HEK293T (cell line): ENCODE measurements at regions not wholly inside any gene's neighbourhood (a gene's known extent, or its start where the extent isn't known, plus 50 kb on each side); places are given as distances from the start of the nearest gene placed in this dataset.
"Not testable (repeated sequence)": the region's sequence is repeated elsewhere in the genome, so short reads cannot be mapped to it uniquely, and the experiment has no call there.

Experiments used
- CTCF ChIA-PET: fragments of 350-600 bp; formaldehyde crosslinking; extraction: SDS; loops from one replicate; lab custom pipeline; 2021; ENCODE audit warnings: antibody characterized with exemption, inconsistent platforms; lab: Yijun Ruan, JAX
- POLR2A ChIA-PET: fragments of 350-600 bp; formaldehyde crosslinking; extraction: SDS; loops from one replicate; lab custom pipeline; 2020; ENCODE audit warnings: antibody characterized with exemption, inconsistent platforms; lab: Yijun Ruan, JAX
- DNase-seq: peaks from one replicate; pipeline ENCODE4 v3.0.0; 2012; ENCODE audit warnings: mixed read lengths; ENCODE audit errors: extremely low spot score
- ARNT ChIP-seq: fragments of 450-650 bp; IDR thresholded peaks from 2 replicates; pipeline ENCODE4 v1.6.1; 2017; ENCODE audit warnings: mild to moderate bottlenecking
- BHLHE40 ChIP-seq: fragments of 450-650 bp; IDR thresholded peaks from 2 replicates; pipeline ENCODE4 v1.6.1; 2016; ENCODE audit warnings: mild to moderate bottlenecking, moderate library complexity, borderline replicate concordance
- CTBP1 ChIP-seq: fragments of 450-650 bp; IDR thresholded peaks from 2 replicates; pipeline ENCODE4 v1.6.1; 2016; ENCODE audit warnings: borderline replicate concordance
- ELF4 ChIP-seq: fragments of 450-650 bp; IDR thresholded peaks from 2 replicates; pipeline ENCODE4 v1.6.1; 2017; ENCODE audit warnings: antibody characterized with exemption
- FOXA1 ChIP-seq: fragments of 450-650 bp; IDR thresholded peaks from 2 replicates; pipeline ENCODE4 v1.6.1; 2016; ENCODE audit warnings: mild to moderate bottlenecking
- FOXK2 ChIP-seq: fragments of 450-650 bp; IDR thresholded peaks from 2 replicates; pipeline ENCODE4 v1.6.1; 2016; ENCODE audit warnings: mild to moderate bottlenecking
- FOXM1 ChIP-seq: fragments of 450-650 bp; IDR thresholded peaks from 2 replicates; pipeline ENCODE4 v1.6.1; 2017; ENCODE audit warnings: mild to moderate bottlenecking, borderline replicate concordance
- HDGF ChIP-seq: fragments of 450-650 bp; IDR thresholded peaks from 2 replicates; pipeline ENCODE4 v1.6.1; 2017; ENCODE audit warnings: antibody characterized with exemption, borderline replicate concordance
- L3MBTL2 ChIP-seq: fragments of 450-650 bp; conservative IDR thresholded peaks from 2 replicates; pipeline ENCODE4 v1.6.1; 2016; ENCODE audit warnings: mild to moderate bottlenecking
- LEF1 ChIP-seq: fragments of 450-650 bp; IDR thresholded peaks from 2 replicates; pipeline ENCODE4 v1.6.1; 2017; ENCODE audit warnings: mild to moderate bottlenecking, borderline replicate concordance
- NFRKB ChIP-seq: fragments of 450-650 bp; IDR thresholded peaks from 2 replicates; pipeline ENCODE4 v1.6.1; 2016; ENCODE audit warnings: mild to moderate bottlenecking, moderate library complexity
- SP1 ChIP-seq: fragments of 450-650 bp; IDR thresholded peaks from 2 replicates; pipeline ENCODE4 v1.6.1; 2017
- SUZ12 ChIP-seq: fragments of 450-650 bp; IDR thresholded peaks from 2 replicates; pipeline ENCODE4 v1.6.1; 2016; ENCODE audit warnings: mild to moderate bottlenecking
- TARDBP ChIP-seq: fragments of 450-650 bp; IDR thresholded peaks from 2 replicates; pipeline ENCODE4 v1.6.1; 2016
- ZNF384 ChIP-seq: fragments of 450-650 bp; IDR thresholded peaks from 2 replicates; pipeline ENCODE4 v1.6.1; 2016
- TF ChIP-seq, protein P1 (sequence below): fragments of 450-650 bp; IDR thresholded peaks from 2 replicates; pipeline ENCODE4 v1.6.1; 2016

DNA sequence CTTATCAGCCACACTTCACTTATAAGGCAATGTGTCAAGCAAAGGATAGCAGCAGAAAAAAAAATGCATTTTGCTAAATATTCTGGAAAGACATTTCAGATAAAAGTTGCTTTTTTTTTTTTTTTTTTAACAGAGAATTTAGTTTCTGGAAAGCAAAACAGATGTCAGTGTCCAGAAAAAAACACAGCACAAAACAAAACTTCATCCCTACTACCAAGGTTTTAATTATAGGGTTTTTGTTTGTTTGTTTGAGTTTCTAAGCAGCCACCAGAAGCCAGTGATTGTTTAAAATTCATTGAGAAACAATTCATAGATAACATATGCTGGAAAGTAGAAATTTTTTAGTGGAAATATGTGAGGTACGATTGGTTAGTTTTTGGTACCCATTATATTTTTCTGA lies 1202.7 kb downstream of the OTOL1 start:
- no peak for DNase-seq
- POLR2A ChIA-PET, result no interaction called here
- CTCF ChIA-PET, result no interaction called here
- TF ChIP-seq NFRKB (no peak), TARDBP (no peak), FOXA1 (no peak), SUZ12 (no peak), LEF1 (no peak), FOXM1 (no peak), ARNT (no peak), CTBP1 (no peak), SP1 (no peak), HDGF (no peak), FOXK2 (no peak), L3MBTL2 (no peak), BHLHE40 (no peak), ELF4 (no peak), ZNF384 (no peak)
- TF ChIP-seq, protein P1, sequence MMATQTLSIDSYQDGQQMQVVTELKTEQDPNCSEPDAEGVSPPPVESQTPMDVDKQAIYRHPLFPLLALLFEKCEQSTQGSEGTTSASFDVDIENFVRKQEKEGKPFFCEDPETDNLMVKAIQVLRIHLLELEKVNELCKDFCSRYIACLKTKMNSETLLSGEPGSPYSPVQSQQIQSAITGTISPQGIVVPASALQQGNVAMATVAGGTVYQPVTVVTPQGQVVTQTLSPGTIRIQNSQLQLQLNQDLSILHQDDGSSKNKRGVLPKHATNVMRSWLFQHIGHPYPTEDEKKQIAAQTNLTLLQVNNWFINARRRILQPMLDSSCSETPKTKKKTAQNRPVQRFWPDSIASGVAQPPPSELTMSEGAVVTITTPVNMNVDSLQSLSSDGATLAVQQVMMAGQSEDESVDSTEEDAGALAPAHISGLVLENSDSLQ, result no peak

DNA sequence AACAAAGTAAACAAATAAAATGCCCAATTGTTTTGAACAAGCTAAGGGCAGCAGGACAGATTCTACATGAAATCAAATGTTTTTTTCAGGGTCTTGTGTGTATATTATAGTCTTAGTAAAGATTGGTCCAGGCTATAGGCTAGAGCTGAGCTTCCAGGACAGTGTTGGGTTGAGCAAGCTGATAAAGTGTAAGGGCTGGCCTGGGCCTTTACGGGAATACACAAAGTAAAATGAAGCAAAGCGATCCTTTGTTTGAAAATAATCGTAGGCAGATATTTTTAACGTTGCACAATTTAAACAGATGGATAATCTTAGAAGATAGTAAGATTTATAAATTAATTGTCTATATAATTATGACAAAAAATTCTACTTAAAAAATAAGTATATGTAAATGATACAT lies 1204.6 kb downstream of the OTOL1 start:
- POLR2A ChIA-PET, result no interaction called here
- CTCF ChIA-PET, result no interaction called here
- TF ChIP-seq BHLHE40 (no peak), ARNT (no peak), SUZ12 (no peak), TARDBP (no peak), CTBP1 (no peak), FOXM1 (no peak), ELF4 (no peak), SP1 (no peak), LEF1 (no peak)
- TF ChIP-seq, protein P1, result no peak

DNA sequence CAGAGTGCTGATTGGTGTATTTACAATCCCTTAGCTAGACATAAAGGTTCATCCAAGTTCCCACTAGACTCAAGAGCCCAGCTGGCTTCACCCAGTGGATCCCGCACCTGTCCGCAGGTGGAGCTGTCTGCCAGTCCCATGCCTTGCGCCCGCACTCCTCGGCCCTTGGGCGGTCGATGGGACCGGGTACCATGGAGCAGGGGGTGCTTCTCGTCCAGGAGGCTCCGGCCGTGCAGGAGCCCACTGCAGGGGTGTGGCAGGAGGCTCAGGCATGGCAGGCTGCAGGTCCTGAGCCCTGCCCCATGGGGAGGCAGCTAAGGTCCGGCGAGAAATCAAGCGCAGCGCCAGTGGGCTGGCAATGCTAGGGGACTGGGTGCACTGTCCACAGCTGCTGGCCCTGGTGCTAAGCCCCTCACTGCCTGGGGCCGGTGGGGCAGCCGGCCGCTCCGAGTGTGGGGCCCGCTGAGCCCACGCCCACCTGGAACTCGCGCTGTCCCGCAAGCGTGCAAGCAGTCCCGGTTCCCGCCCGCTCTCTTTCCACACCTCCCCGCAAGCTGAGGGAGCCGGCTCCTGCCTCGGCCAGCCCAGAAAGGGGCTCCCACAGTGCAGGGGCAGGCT lies 1206.3 kb downstream of the OTOL1 start:
- CTCF ChIA-PET, result no interaction called here
- POLR2A ChIA-PET, result no interaction called here
- no peak for DNase-seq
- TF ChIP-seq HDGF (no peak), ZNF384 (no peak), FOXK2 (no peak), FOXM1 (no peak), ELF4 (no peak), ARNT (no peak), BHLHE40 (no peak), CTBP1 (no peak), NFRKB (no peak), LEF1 (no peak), SUZ12 (no peak), L3MBTL2 (no peak), FOXA1 (no peak), SP1 (no peak)
- TF ChIP-seq, protein P1, result no peak

More for the DNA sequence above, 1204.6 kb downstream of the OTOL1 start:
- DNase-seq, result no peak

DNA sequence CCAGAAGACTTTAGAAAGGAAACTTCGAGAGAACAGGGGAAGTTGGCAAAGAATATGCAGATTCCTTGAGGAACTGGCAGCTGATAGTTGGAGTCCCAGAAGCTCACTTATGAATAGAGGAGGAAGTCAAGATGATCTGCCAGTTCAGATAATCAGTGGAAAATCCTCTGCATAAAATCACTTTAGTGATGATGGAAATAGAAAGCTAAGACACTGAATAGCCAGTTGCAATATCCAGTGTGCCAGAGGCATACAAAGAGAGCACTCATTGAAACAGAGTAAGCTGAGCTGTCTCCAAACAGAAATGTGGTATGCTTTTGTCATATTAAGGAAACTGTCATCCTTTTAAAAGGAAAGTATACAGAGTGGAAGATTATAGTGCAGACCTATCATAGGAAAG lies 1207.6 kb downstream of the OTOL1 start:
- no peak for DNase-seq

DNA sequence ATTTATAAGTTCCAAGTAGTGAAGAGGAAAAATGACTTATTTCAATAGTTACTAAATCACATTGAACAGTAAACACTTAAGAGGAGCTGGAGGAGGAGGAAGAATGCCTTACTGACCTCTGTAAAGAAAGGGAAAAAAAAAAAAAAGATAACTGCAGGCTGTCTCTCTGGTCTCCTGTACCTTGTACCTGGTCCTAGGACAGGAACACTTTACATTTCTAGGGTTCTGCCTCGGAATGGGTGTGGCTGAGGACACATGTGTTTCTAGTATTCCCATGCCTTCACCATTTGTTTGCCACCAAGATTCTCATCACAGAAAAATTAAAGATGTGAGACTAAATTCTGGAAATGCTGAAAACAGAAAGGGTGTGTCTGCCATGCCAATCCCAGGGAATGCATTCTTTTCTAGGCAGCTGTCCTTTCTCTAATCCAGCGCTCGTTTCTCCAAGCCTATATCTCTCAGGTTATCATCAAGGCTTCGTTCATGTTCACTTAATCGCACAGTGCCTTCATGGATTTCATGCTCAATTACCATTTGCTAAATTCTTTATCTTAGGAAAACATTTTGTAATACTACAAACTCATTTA lies 1208.3 kb downstream of the OTOL1 start:
- no peak for DNase-seq
- ChIA-PET POLR2A (no interaction called here), CTCF (no interaction called here)
- TF ChIP-seq BHLHE40 (no peak), ARNT (no peak), SUZ12 (no peak), LEF1 (no peak), FOXK2 (no peak), SP1 (no peak), ZNF384 (no peak), TARDBP (no peak), L3MBTL2 (no peak), ELF4 (no peak), FOXM1 (no peak), NFRKB (no peak), CTBP1 (no peak), FOXA1 (no peak), HDGF (no peak)
- TF ChIP-seq, protein P1, result no peak

More for the DNA sequence above, 1207.6 kb downstream of the OTOL1 start:
- ChIA-PET POLR2A (no interaction called here), CTCF (no interaction called here)
- TF ChIP-seq L3MBTL2, result no peak
- TF ChIP-seq CTBP1, result no peak
- no peak for TF ChIP-seq ARNT
- no peak for TF ChIP-seq HDGF
- TF ChIP-seq SP1, result no peak
- no peak for TF ChIP-seq LEF1
- no peak for TF ChIP-seq SUZ12
- TF ChIP-seq FOXK2, result no peak
- no peak for TF ChIP-seq ZNF384
- TF ChIP-seq FOXA1, result no peak
- TF ChIP-seq BHLHE40, result no peak
- no peak for TF ChIP-seq FOXM1
- TF ChIP-seq ELF4, result no peak

DNA sequence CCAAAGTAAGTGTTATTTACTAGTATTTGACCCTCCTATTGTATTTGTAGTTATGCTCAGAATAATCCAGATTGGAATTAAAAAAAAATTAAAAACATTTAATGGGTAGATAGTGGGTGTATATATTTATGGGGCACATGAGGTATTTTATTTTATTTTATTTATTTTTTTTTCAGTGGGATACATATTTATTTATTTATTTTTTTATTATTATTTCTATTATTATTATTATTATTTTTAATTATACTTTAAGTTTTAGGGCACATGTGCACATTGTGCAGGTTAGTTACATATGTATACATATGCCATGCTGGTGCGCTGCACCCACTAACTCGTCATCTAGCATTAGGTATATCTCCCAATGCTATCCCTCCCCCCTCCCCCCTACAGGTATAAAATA lies 1211.8 kb downstream of the OTOL1 start:
- CTCF ChIA-PET, DNase-seq, POLR2A ChIA-PET: not testable (repeated sequence)

DNA sequence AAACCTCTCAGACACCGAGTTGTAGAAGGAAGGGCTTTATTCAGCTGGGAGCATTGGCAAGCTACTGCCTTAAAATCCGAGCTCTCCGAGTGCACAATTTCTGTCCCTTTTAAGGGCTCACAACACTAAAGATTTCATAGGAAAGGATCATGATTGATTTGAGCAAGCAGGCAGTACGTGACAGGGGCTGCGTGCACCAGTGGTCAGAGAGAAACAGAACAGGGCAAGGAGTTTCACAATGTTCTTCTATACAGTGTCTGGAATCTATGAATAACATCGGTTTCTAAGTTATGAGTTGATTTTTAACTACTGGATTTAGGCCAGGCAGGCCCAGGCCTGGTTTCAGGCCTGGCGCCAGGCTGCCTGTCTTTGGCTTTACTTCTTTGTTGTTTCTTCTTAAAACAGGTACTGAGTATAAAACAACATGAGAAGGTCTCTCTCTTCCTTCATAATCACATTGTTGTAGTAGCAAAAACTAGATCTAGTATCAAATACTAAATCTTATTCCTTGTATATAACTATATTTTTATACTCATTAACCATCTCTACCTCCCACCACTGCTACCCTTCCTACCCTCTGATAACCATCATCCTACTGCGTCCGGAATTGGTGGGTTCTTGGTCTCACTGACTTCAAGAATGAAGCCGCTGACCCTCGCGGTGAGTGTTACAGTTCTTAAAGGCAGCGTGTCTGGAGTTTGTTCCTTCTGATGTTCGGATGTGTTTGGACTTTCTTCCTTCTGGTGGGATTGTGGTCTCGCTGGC lies 1212.5 kb downstream of the OTOL1 start:
- CTCF ChIA-PET, POLR2A ChIA-PET, DNase-seq: not testable (repeated sequence)
